ENCODE measurements at regions not wholly inside any gene's neighbourhood (a gene's known extent, or its start where the extent isn't known, plus 50 kb on each side); places are given as distances from the start of the nearest gene placed in this dataset.

DNA sequence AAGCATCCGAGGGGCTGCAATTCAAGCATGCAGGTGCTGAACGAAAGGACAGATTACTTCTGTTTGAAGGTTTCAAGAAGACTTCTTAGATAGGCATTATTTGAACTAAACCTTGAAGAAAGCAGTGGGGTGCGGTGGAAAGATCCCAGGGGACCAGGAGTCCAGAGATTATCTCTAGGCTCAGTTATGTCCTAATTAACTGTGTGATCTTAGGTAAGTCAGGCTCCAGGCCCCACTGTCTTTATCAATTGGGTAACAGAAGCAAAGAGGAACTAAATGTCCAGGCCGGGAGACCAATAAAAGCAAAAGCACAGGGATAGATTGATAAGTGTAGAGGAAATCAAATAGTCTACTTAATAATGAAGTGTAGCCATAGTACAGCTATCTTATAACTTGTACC, 72.9 kb upstream of the CDC42BPA start:
- Histone ChIP-seq H3K4me3 (ENCODE audit: low read length) (no peak overlapping the region), H3K4me1 (ENCODE audit: insufficient read depth, low read length) (no peaks in the 10 kb centered on the region), H3K27me3 (ENCODE audit: control insufficient read depth in 1 of 2, insufficient read depth in 2 of 2, low read length in 2 of 2) (peaks cover 0 to 3% of the 10 kb centered on the region in 2 experiments), H3K36me3 (ENCODE audit: insufficient read depth, low read length) (no peaks in the 10 kb centered on the region), H3K27ac (ENCODE audit: low read depth in 1 of 2, low read length in 2 of 2) (no peak overlapping the region), H3K9me3 (ENCODE audit: control insufficient read depth in 1 of 2, insufficient read depth in 1 of 2, low read length in 2 of 2) (no peaks in the 10 kb centered on the region)
- intact Hi-C loops (cut with DNase I, micrococcal nuclease), result no loop called here
- no peaks in the 10 kb centered on the region for H3K9me3 Mint-ChIP-seq
- H3K36me3 Mint-ChIP-seq (ENCODE audit: low read depth), result no peaks in the 10 kb centered on the region
- ChIA-PET POLR2A (no interaction called here), CTCF (no interaction called here)
- no peak for DNase-seq
- TF ChIP-seq, protein P1, sequence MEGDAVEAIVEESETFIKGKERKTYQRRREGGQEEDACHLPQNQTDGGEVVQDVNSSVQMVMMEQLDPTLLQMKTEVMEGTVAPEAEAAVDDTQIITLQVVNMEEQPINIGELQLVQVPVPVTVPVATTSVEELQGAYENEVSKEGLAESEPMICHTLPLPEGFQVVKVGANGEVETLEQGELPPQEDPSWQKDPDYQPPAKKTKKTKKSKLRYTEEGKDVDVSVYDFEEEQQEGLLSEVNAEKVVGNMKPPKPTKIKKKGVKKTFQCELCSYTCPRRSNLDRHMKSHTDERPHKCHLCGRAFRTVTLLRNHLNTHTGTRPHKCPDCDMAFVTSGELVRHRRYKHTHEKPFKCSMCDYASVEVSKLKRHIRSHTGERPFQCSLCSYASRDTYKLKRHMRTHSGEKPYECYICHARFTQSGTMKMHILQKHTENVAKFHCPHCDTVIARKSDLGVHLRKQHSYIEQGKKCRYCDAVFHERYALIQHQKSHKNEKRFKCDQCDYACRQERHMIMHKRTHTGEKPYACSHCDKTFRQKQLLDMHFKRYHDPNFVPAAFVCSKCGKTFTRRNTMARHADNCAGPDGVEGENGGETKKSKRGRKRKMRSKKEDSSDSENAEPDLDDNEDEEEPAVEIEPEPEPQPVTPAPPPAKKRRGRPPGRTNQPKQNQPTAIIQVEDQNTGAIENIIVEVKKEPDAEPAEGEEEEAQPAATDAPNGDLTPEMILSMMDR (IDR thresholded peaks at IDR 0.05), result no peak
- no peak for ATAC-seq (ENCODE audit: poor library complexity)
- H3K4me3 Mint-ChIP-seq, result no peak overlapping the region
- H3K27me3 Mint-ChIP-seq, result peaks cover 6% of the 10 kb centered on the region
- no peak overlapping the region for H3K27ac Mint-ChIP-seq
- no peaks in the 10 kb centered on the region for H3K4me1 Mint-ChIP-seq (ENCODE audit: low read depth)

DNA sequence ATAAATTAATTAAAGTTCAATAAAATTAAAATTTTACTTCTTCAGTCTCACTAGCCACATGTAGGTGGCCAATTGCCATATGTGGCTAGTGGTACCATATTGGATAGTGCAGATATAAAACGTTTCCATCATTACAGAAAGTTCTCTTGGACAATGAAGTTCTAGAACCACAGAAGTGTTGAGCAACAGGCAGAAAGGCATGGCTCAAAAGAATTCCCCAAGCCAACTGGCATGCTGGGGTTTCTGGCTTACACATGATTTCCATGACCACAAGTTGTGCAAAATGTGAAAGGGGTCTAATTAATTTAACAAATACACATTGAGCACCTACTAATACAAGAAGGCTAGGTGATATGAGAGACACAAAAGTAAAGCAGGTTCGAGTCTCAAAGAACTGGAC, 72.2 kb upstream of the CDC42BPA start:
- CTCF ChIA-PET, result no interaction called here
- no peak for ATAC-seq (ENCODE audit: poor library complexity)
- no peaks in the 10 kb centered on the region for H3K9me3 Mint-ChIP-seq
- no peaks in the 10 kb centered on the region for H3K4me1 Mint-ChIP-seq (ENCODE audit: low read depth)
- no peak overlapping the region for H3K27ac Mint-ChIP-seq
- H3K4me3 Mint-ChIP-seq, result no peak overlapping the region
- H3K27me3 ChIP-seq (ENCODE audit: control insufficient read depth in 1 of 2, insufficient read depth in 2 of 2, low read length in 2 of 2), result no peaks in the 10 kb centered on the region
- TF ChIP-seq, protein P1 (IDR thresholded peaks at IDR 0.05), result no peak
- H3K4me1 ChIP-seq (ENCODE audit: insufficient read depth, low read length), result no peaks in the 10 kb centered on the region
- H3K36me3 Mint-ChIP-seq (ENCODE audit: low read depth), result no peaks in the 10 kb centered on the region
- POLR2A ChIA-PET, result no interaction called here
- H3K27ac ChIP-seq (ENCODE audit: low read depth in 1 of 2, low read length in 2 of 2), result no peak overlapping the region
- H3K4me3 ChIP-seq (ENCODE audit: low read length), result no peak overlapping the region
- H3K27me3 Mint-ChIP-seq, result peaks cover 6% of the 10 kb centered on the region
- no peak for DNase-seq
- no peaks in the 10 kb centered on the region for H3K36me3 ChIP-seq (ENCODE audit: insufficient read depth, low read length)
- intact Hi-C loops (cut with DNase I, micrococcal nuclease), result no loop called here
- no peaks in the 10 kb centered on the region for H3K9me3 ChIP-seq (ENCODE audit: control insufficient read depth in 1 of 2, insufficient read depth in 1 of 2, low read length in 2 of 2)

DNA sequence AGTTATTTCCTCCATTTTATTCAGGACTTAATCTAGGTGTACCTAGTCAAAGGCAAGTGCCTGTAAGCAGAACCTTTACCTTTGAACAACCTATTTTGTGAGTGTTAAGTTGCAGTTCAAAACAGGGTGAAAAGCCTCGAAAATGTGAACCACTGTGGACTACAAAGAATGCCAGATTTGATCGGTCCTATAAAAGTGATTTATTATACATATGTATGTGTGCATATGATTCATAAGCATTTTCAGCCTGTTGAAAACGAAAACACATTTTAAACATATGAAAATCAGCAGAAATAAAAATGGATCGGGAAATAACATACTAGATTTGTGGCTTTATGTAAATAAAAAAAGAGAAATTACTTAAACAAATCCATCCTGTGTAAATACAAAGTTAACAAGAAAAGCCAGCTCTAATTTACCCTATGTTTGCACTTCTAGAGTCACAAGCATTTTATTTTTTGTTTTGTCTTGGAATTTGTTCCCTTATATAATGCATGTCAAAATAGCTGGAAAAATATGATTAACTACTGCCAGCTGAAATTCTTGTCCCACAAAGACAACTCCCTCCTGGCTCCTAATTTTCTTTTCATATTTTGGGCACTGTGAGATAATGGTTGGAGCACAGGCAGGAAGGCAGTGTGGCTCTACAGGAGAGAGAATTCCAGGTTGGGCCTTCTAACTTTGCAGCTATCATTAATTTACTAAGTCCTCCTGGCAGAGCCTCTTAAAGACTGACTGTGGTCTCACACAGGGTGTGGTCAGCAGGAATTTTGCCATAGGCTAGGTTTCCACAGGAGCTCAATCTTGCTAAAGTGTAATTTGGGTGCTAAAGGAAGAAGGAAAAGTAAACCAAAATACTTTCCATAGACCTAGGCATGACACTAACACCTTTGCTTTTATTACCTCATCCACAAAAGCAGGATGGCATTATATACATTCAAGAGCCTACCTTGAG, 70.2 kb upstream of the CDC42BPA start:
- H3K27me3 ChIP-seq (ENCODE audit: control insufficient read depth in 1 of 2, insufficient read depth in 2 of 2, low read length in 2 of 2), result no peaks in the 10 kb centered on the region
- TF ChIP-seq, protein P1 (IDR thresholded peaks at IDR 0.05), result no peak
- Mint-ChIP-seq H3K27ac (no peak overlapping the region), H3K36me3 (ENCODE audit: low read depth) (no peaks in the 10 kb centered on the region), H3K4me1 (ENCODE audit: low read depth) (no peaks in the 10 kb centered on the region), H3K4me3 (no peak overlapping the region), H3K9me3 (no peaks in the 10 kb centered on the region), H3K27me3 (peaks cover 11% of the 10 kb centered on the region)
- no peaks in the 10 kb centered on the region for H3K36me3 ChIP-seq (ENCODE audit: insufficient read depth, low read length)
- DNase-seq, result no peak
- no peak overlapping the region for H3K4me3 ChIP-seq (ENCODE audit: low read length)
- H3K4me1 ChIP-seq (ENCODE audit: insufficient read depth, low read length), result no peaks in the 10 kb centered on the region
- H3K9me3 ChIP-seq (ENCODE audit: control insufficient read depth in 1 of 2, insufficient read depth in 1 of 2, low read length in 2 of 2), result no peaks in the 10 kb centered on the region
- H3K27ac ChIP-seq (ENCODE audit: low read depth in 1 of 2, low read length in 2 of 2), result no peak overlapping the region
- ChIA-PET POLR2A (no interaction called here), CTCF (no interaction called here)
- intact Hi-C loops (cut with DNase I, micrococcal nuclease), result no loop called here
- ATAC-seq (ENCODE audit: poor library complexity), result no peak
